Vagina (tissue), 2 donors: ENCODE measurements at regions not wholly inside any gene's neighbourhood (a gene's known extent, or its start where the extent isn't known, plus 50 kb on each side); places are given as distances from the start of the nearest gene placed in this dataset.

Experiments used
- POLR2A ChIP-seq, 2 donors: fragments of 450-650 bp; IDR thresholded peaks; one replicate each; pipeline ENCODE4 v1.6.1; 2017; ENCODE audit warnings: antibody characterized with exemption in 2 of 2, mild to moderate bottlenecking in 2 of 2, moderate library complexity in 2 of 2
- TF ChIP-seq, protein P1 (sequence below), 3 experiments: fragments of 450-650 bp in 2 of 3; fragments of 200-600 bp in 1 of 3; sonication (generic) in 1 of 3; IDR thresholded peaks; one replicate each; pipeline ENCODE4 v1.5.1; 2017 to 2019; ENCODE audit warnings: antibody characterized with exemption in 3 of 3, mild to moderate bottlenecking in 2 of 3, moderate library complexity in 2 of 3

DNA sequence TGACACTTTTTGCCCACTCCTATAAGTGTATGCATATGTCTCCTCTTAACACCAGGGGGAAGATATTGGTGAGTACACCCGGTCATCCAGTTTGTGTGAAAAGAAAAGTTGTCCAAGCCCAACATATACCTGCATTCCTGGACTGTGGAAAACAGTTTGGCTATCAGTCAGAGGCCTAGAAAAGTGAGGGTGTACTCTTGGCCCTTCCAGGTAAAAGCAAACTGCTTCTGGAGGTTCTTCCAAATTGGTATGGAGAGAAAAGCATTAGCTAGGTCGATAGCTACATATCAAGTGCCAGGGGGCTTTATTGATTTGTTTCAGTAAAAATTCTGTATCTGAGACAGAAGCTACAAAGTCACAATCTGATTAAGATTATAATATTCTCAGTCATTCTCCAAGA is 144.0 kb downstream of the SPTSSA start:
- TF ChIP-seq, protein P1, sequence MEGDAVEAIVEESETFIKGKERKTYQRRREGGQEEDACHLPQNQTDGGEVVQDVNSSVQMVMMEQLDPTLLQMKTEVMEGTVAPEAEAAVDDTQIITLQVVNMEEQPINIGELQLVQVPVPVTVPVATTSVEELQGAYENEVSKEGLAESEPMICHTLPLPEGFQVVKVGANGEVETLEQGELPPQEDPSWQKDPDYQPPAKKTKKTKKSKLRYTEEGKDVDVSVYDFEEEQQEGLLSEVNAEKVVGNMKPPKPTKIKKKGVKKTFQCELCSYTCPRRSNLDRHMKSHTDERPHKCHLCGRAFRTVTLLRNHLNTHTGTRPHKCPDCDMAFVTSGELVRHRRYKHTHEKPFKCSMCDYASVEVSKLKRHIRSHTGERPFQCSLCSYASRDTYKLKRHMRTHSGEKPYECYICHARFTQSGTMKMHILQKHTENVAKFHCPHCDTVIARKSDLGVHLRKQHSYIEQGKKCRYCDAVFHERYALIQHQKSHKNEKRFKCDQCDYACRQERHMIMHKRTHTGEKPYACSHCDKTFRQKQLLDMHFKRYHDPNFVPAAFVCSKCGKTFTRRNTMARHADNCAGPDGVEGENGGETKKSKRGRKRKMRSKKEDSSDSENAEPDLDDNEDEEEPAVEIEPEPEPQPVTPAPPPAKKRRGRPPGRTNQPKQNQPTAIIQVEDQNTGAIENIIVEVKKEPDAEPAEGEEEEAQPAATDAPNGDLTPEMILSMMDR (IDR thresholded peaks at IDR 0.05) = no peak
- TF ChIP-seq POLR2A (IDR thresholded peaks at IDR 0.05) = no peak
